NCI-H226 (cell line): ENCODE measurements at regions not wholly inside any gene's neighbourhood (a gene's known extent, or its start where the extent isn't known, plus 50 kb on each side); places are given as distances from the start of the nearest gene placed in this dataset.

ENCODE experiments used
- DNase-seq: peaks from one replicate; pipeline ENCODE4 v3.0.0-alpha.2; 2015

DNA sequence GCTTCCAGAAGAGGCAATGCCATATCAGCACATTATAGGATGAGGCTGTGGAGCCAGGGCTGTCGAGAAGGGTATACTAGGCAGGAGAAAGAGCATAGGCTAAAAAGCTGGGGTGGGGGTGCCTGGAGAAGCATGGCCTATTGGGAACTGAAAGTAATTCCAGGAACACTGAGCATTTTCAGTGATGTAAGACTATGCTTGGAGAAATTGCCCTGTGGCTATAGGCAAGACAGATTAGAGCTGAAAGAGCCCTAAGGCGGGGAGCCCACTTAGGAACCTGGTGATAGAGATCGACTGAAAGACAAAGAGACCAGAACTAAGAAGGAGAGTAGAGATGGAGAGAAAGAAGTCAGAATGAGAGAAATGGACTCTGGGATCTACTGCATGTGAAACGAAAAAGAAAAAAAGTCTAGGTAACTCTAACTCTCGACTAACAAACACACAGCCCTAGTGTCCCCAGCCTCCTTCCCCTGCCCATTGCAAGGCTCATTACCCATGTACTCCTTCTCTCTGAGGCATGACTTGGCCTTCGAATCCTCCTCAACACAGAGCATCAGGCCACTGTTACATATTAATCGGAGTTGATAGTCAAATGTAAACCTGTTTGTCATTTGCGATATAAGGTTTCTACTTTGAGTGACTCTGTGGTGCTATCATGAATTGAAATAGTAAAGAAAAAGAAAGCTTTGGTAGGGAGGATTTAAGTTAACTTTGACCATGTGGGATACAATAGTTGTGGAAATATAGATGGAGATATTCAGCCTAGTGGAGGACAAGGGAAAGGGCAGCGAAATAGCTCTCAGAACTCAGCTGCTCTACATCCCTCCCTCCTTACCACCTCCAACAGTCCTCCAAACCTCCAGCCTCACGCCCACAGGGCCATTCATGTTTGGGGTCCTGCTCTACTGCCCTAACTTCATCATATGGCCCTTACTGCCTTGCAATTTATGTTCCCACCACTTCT is 52.3 kb upstream of the BMAL1 start:
- DNase-seq: no peak

DNA sequence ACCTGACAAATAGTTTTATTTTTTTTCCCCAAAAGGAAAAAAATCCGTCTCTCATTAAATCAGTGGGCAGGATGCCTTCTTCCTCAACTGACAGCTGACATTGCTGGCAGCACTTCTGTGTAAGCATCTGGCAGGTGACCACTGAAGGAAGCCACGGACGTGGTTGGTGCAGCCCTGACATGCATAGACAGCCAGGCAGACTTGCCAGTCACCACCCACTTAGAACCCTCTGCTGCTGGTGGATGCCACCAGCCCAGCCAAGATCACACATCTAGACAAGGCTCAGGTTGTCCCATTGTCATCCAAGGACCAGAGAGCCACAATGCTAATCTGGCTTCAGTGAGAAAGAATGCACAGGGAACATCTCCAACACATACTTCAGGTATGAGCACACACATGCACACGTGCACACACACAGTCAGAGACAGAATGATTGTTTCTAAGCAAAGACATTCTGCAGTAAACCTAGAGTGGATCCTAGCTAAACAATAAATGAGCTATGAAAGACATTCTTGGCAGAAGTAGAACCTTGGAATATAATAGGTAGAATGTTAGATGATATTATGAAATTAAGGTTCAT is 49.8 kb upstream of the BMAL1 start:
- no peak for DNase-seq
